AG20443 (cell line): ENCODE measurements at regions not wholly inside any gene's neighbourhood (a gene's known extent, or its start where the extent isn't known, plus 50 kb on each side); places are given as distances from the start of the nearest gene placed in this dataset.
"Not testable (repeated sequence)": the region's sequence is repeated elsewhere in the genome, so short reads cannot be mapped to it uniquely, and the experiment has no call there.

ENCODE experiments used
- DNase-seq: peaks from one replicate; pipeline ENCODE4 v3.0.0; 2012; ENCODE audit warnings: low spot score, mixed read lengths

DNA sequence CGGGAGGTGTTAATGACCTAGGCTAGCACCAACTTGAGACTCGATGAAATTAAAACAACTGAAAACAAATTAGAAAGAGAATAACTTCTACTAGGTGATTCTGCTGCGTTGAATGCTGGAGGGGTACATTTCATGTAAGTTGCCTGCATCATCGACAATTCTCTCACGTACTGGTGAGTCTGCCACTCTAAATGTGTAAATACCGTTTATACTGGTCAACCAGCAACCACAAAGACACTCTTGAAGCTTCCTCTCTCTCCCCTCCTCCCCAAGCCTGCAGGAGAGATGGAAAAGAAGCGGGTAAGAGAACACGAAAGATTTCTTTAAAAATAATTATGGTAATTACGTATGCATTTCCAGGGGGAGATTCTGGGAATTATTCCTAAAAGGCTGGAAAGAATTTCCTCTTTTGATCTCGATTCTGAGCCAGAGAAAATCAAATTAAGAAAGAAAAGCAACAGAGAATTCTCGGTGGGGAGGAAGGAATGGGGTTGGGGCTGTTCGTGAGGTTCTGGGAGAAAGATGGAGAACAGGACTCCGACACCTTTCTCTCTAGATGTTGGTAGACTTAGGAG lies 68.6 kb upstream of the MRTFB start:
- no peak for DNase-seq

DNA sequence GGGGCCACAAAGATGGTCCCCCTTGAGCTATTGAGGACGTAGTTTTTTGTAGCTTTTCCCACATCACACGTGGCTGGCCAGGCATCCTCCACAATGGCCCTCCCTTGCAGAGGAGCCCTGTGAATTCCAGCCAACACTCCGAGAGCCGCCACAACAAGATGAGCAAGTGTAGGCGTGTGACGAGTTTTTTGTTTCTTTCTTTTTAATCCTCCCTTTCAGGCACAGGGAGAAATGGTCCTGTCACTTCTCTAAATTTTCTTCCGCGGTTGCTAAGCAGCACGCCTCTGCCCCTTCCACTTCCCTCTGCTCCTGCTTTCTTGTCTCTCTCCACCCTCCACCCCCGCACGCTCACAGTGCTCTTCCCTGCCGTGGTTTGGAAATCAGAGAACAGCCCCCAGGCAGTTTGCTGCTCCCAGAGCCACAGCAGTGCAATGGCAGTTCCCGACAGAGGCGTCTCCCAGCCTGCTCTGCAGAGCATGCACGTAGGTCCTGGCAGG lies 68.0 kb upstream of the MRTFB start:
- peak; percentile 83 for DNase-seq

DNA sequence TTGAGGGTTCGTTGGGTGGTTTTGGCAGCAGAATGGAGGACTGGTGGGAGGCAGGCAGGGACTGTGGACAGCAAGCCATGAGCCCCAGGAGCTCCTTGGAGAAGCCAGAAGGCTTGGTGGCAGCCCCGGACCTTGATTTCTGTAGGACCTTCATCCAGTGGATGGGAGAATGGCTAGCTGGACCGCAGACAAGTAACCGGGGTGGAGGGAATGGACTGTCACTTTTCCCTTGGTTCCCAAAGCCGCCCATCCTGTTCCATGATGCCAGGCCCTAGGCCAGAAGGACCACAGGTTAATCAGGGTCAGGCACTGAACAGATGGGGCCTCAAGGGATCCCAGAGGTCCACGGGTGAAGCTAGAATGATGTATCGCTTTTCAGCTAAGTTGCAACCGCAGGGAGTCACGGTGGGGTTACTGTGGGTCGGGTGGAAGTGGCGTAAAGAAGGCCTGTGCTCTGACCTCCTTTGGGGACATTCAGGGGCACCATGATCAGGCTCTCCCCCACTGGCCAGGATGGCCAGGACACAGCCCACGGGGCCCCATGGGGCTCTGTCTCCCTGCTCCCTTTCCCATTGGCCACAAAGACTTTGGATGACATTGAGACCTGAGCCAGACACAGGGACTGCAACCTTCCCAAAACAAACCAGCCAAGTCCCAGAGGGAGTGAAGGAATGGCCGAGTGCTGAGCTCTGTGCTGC lies 66.9 kb upstream of the MRTFB start:
- no peak for DNase-seq

DNA sequence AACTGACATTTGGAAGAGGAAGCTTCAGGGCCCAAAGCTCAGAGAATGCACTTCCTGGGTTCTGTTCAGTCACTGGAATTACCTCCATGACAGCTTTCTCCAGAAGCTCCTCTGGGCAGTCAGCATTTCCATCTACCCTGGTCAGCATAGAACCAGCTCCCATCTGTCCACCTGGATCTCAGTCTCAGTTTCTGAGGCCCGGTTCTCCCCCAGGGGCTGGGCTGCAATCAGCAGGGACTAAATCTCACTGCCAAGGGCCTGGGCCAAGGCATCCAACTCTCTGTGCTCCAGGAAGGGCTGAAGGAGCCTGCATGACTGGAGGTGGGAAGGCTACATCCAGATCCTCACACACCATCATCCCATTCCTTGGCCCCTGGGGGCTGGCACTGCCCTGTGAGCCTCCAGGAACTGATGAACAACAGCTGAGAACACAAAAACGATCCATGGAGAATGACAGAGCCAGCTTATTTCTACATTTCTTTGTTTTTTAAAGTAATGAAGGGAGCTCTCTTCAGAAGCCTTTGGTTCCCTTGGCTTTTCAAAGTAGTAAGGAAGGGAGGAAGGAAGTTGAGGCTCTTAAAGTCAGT lies 66.3 kb upstream of the MRTFB start:
- DNase-seq: no peak

DNA sequence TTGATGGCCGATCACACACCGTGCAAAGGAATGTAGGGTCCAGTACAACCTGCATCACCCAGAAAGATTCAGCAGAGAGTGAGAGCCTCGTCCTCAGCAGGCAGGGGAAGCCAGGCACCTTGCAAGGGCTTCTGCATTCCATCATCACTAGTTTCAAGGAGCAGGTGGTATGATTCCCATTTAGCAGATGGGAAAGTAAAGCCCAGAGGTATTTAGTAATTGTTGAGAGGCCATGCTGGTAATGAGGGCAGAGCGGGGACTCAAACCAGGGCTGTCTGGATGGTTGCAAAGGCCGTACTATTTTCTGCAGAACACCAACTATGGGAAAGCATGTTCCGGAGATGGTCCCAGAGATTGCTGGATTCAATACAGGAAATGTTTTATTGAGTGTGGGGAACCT lies 65.8 kb upstream of the MRTFB start:
- no peak for DNase-seq

DNA sequence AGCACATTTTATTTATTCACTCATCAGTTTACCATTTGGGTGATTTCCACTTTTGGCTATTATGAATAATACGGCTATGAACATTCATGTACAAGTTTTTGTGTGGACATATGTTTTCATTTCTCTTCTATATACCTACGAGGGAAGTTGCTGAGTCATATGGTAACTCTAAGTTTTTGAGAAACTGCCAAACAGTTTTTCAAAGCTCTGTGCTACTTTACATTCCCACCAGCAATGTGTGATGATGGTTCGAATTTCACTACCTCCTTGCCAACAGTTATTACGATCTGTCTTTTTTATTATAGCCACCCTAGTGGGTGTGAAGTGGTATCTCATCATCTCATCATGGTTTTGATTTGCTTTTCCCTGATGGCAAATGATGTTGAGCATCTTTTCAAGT lies 63.7 kb upstream of the MRTFB start:
- DNase-seq: no peak

DNA sequence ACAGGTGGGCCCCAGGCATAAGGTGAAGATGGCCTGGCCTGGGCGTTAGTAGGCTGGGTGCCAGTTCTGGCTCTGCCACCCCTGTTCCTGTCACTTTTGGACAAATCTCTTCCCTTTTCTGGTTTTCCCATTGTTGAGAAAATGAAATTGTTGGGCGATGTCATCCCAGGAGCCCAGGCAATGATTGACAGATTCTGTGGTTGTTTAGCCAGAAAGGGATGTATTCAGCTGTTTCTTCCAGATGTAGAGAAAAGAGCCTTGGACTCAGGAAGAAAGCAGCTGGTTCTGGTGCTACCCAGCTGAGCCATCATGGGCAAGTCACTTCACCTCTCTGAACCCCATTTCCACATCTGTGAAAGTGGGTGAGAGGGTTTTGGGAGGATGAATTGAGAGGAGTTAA lies 60.1 kb upstream of the MRTFB start:
- no peak for DNase-seq

DNA sequence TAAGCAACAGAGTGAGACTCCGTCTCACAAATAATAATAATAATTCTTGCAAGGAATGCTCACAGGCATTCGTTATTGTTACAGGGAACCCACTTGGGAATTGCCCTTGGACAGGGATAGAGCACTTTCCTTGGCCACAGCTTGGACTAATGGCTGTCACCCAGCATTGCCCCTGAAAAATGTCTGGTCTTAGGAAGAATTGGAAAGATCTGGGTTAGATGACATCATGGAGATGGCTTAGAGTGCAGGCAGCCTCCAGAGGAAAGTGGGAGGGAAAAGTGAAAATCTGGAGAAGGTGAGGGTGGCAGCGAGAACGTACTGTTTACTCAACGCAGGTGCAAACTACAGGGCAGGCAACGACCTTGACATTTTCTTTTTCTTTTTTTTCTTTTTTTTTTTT lies 59.3 kb upstream of the MRTFB start:
- DNase-seq: no peak

DNA sequence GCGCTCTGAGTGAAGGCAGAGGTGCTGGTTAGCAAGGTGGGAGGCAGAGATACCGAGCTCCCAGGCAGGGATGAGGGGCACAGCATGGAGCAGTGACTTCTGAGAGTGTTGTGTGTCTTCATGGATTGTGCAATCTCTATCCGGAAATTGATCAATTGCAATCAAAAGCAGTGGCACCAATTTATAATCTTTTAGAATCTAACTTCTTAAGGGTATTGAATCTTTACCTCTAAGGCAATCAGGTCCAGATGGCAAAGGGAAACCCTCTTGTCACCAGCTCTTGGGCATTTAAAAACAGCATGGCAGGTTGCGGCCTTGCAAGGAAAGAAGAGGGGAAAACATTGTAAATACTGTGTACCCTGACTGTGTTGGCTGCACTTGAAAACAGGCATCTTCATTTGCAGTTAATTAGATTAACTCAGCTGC lies 58.0 kb upstream of the MRTFB start:
- DNase-seq: no peak

DNA sequence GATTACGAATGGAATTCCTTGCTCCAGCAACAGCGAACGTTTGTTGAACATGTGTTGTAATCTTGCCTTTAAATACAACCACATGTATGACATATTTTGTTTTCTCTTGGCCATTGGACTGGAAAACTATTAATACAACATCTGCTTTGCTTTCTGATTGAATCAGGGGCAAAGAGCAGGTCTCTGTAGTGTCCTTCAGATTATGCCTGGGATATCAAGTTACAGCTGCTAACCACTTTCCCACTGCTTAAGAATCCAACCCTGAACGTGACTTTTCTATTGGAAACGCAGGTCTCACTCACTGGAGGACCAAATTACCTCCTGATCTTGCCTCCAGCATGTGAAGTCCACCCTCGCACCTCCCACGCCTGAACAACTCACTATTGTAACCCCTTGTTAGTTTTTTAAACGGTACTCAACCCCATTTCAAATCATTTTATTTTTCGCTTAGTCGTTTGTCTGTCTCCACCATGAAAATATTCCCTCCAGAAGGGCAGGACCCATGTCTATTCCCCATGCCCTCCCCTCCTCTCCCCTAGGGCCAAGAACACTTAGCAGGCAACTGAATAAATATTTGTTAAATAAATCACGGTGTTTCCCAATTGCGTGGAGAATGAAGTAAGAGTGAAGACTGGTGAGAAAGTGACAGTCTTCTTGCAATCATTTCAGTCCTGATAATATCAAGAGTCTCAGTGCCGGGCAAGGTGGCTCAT lies 57.4 kb upstream of the MRTFB start:
- DNase-seq: peak; percentile 67

DNA sequence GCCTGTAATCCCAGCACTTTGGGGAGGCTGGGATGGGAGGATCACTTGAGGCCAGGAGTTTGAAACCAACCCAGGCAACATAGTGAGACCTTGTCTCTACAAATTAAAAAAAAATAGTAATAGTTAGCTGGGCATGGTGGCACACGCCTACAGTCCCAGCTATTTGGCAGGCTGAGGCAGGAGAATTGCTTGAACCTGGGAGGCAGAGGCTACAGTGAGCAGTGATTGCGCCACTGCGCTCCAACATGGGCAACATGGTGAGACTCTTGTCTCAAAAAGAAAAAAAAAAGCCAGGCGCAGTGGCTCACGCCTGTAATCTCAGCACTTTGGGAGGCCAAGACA lies 56.9 kb upstream of the MRTFB start:
- DNase-seq: no peak

DNA sequence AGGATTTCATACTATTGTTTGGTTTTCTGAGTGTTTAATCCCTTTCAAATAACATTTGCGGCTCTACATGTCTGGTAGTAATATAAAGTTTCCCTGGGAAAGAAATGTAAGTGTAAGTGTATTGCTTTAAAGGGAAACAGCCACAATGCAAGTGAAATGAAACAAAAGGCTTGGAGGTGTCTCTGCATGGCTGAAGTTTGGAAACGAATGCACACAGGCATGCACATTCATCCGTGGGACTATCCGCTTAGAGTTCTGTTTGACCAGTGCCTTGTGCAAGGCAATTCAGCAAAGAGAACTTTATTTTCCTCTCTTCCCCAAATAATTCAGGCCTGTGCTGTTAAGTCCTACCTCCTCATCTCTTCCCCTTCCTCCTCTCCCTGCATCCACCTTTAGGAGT lies 56.1 kb upstream of the MRTFB start:
- no peak for DNase-seq

DNA sequence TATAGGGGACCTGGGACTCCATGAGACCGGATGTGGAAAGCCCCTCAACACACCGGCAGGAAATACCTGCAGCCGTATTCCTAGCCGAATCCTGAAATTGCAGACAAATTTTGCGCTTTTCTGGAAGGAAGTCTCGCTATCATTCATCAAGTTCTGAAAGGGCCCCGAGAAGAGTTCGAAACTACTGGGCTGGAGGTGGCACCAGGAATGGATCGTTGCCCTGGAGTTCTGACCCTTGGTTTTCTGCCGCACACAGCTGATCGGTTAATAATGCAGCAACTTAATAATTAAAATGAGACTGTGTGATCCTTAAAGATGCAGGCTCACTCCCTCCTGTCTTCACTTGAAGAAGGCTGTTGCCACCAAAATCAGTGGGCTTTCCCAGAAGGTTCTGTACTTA lies 55.7 kb upstream of the MRTFB start:
- no peak for DNase-seq

DNA sequence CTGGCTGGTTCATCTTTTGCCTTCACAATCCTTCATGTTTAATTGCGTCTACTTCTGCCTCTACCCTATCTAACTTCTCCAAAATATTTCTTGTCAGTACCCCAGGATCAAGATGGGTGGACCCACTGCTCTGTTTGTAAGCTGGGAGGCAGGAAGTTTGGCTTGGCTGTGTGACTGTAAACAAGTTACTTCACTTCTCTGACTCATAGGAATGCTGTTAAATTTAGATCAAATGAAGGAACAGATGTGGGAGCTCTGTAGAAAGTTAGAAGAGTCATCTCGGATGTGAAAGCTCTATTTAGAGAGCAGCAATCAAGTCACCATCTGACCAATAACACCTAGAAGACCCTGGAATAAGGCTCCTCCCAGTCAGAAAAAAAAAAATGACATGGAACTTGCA lies 55.2 kb upstream of the MRTFB start:
- peak; percentile 62 for DNase-seq

DNA sequence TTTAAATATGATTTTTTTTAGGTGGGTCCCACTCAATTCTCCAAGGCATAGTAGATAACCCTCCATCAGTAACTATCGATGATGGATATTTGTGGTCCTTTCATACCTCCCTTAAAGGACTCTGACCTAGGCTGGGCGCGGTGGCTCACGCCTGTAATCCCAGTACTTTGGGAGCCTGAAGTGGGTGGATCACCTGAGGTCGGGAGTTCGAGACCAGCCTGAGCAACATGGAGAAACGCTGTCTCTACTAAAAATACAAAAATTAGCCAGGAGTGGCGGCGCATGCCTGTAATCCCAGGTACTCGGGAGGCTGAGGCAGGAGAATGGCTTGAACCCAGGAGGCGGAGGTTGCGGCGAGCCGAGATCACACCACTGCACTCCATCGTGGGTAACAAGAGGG lies 54.8 kb upstream of the MRTFB start:
- DNase-seq: not testable (repeated sequence)

DNA sequence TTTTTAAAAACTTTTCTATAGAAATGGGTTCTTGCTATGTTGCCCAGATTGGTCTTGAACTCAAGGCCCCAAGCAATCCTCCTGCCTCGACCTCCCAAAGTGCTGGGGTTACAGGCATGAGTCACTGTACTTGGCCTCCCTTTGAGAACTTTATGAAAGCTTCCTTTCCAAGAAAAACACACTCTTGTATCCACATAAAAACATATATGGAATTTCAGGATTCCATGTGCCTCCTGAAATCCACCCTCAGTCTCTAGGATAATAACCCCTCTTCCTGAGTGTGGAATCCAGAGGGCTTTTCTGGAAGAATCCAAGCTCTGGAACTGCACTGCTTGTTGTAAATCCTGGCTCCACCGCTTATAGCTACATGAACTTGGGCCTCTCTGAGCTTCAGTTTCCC lies 53.2 kb upstream of the MRTFB start:
- no peak for DNase-seq

DNA sequence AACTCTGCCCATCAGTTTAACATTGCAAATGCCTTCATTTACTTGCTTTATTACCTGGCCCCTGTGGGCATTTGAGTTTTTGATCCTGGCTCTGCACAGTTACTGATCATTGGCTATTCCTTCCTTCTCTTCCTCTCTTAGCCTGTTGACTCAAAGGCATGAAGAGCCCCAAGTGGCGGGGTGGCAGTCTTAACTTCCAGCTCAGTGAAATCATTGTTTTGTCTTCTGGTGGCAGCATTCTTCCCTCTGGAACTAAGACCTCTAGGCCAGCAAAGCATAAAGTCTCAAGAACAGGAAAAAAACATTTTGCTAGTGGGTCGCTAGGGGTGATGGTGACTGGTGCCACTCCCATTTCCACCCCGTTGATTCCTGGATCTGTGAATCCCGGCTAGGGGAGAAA lies 52.3 kb upstream of the MRTFB start:
- DNase-seq: no peak

DNA sequence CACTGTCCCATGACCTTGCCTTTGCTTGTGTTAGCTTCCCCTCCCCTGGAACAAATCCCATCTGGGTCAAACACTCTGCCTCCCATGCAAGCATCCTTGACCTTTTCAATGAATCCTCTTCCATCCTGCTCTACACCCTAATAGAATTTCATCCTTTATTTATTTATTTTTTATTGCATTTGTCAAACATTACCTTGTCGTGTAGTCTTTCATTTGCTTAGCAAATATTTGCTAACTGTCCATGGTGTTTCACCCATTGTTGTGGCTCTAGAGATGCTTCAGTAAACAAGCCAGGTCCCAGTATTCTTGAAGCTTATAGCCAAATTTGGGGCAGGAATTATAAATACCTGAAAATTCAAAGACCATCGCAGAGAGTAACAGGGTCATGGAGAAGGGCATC lies 51.0 kb upstream of the MRTFB start:
- no peak for DNase-seq
